SIG-M5 treated with dmso at 0.1 percent for 504 hours (cell line): ENCODE measurements at regions not wholly inside any gene's neighbourhood (a gene's known extent, or its start where the extent isn't known, plus 50 kb on each side); places are given as distances from the start of the nearest gene placed in this dataset.

Experiments
- DNase-seq: peaks from one replicate; lab custom pipeline; 2025; ENCODE audit not compliant: unreplicated experiment; lab: John Stamatoyannopoulos, UW

- no peak for DNase-seq
Measured at GRCh38 chr3:109210501-109210900, 74.0 kb downstream of the C3orf85 start.

GRCh38 chr3:109211941-109212340, 75.4 kb downstream of the C3orf85 start:
- DNase-seq: no peak

DNA sequence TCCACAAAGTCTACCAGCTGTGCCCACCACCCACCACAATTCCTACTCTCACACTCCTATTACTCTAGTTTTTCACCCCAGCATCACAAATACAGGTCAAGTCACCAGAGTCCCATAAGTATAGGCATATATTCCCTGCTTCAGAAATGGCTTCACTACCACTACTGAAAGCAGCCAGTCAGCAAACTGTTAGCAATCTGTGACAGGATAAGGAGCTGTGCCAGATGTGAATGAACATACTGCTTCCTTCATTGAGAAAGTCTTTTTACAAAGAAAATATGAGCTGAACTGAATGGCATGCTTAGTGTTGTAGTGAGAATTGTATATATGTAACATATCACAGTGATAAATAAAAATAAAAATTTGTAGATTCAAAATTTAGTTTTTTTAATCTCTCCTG, 76.8 kb downstream of the C3orf85 start:
- no peak for DNase-seq

DNA sequence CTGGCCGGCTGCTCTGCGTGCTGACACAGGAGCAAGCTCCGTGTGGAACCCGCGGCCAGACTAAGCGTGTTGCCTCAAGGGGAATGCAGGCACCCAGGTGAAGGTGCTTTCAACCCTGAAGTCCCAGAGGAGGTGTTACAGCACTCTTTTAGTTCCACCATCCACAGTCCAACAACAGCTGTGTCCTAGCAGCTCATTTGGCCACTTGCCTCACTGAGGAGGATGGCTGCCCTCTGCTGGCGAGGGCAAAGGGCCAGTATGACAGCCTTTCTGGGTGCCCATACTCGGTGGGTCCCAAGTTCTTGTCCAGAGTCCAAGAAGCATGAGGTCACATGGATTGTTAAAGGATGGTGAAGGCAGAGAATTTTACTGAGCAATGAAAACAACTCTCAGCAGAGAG, 87.8 kb downstream of the C3orf85 start:
- peak; percentile 1 for DNase-seq

GRCh38 chr3:109225516-109225915, 89.0 kb downstream of the C3orf85 start:
- no peak for DNase-seq

DNA sequence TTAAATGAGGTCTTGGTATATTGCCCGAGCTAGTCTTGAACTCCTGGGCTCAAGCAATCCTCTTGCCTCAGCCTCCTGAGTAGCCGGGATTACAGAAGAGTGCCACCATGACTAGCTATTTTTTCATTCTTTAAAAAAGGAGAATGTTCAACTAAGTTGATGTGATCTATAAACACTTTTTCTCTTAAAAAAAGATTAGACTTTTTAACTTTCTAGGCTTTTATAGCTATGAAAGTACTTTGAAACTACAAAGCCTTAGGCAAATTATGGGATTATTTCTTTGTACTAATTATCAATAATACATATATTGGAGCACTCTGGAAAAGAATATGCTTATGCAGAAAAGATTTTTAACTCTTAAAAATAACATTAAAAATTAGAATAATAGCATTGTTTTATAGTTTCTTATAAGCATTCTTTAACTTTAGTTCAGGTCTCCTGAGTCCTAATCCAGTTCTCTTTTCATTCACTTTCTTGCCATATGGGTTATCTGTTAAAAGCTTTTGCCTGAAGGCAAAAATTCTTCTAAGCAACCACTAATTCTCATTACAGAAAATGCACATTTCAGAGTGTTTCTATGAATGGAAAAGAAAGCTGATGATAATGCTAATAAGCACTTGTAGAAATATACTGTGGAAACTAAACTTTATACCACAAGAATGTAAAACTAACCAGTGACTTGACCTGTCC, 87.8 kb downstream of the DPPA2 start:
- no peak for DNase-seq

DNA sequence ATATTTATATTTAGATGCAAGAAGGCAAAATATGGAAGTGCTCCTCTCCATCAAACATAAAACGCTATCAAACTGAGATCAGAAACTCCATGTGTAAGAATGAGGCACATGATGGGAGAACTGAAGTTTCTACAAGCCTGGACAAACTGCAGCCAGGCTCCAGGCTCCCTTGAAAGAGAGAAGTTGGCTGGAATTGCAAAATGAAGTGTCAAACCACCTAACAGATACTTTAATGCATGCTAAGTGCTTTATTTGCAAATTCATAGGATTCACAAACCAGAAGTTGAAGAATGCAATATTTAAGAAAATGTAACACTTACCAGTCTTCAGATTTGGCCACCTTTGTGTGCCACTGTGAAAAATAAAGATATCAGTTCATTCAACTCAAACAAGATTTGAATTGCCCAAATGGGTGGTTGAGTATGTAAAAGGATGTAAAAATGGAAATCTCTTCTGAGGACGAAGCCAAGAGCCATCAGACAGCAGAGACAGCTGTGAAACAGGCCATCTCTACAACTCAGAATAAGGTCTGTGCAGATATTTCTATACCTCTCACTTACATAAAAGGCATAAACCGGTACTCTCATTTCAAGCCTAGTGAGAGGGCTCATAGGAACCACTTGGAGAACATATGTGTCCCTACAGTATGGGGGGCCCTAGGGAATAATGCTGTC, 87.0 kb downstream of the DPPA2 start:
- DNase-seq: no peak

DNA sequence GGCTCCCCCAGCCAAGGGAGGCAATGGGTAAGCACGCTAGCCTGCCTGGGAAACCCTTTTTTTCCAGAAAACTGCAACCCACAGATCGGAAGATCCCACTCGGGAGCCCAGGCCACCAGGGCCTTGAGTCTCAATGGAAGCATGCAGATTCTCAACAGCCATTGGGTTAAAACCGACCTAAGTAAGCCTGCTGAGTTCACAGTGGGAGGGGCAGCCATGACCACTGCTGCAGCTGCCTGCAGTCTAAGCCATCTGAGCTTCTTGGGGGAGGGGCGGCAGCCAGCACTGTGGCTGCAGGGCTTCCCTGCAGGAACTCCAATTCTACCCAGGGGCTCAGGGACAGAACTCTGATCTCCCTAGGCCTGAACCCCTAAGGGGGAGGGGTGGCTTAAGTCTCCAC, 82.0 kb downstream of the DPPA2 start:
- DNase-seq: no peak

GRCh38 chr3:109241459-109242186, 74.7 kb downstream of the DPPA2 start:
- no peak for DNase-seq

- DNase-seq: no peak
Measured at GRCh38 chr3:109242187-109242523, 74.2 kb downstream of the DPPA2 start.
